OCI-LY1 (cell line): ENCODE measurements at regions not wholly inside any gene's neighbourhood (a gene's known extent, or its start where the extent isn't known, plus 50 kb on each side); places are given as distances from the start of the nearest gene placed in this dataset.

ENCODE experiments used
- CTCF ChIP-seq: fragments of 200-600 bp; sonication (generic), shearing (Covaris generic); IDR thresholded peaks from 2 replicates; pipeline ENCODE4 v1.5.1; 2017; ENCODE audit warnings: mild to moderate bottlenecking, antibody characterized with exemption, low read length, moderate library complexity, mixed read lengths
- EZH2 ChIP-seq: fragments of 200-600 bp; sonication (generic), shearing (Covaris generic); IDR thresholded peaks from 2 replicates; pipeline ENCODE4 v1.8.0; 2017; ENCODE audit warnings: borderline replicate concordance, mixed run types, mild to moderate bottlenecking, antibody characterized with exemption, low read length, moderate library complexity, mixed read lengths

- TF ChIP-seq CTCF (no peak), EZH2 (no peak)
Observed at GRCh38 chr5:42074353-42074752, 149.3 kb downstream of the FBXO4 start.
